ENCODE measurements at regions not wholly inside any gene's neighbourhood (a gene's known extent, or its start where the extent isn't known, plus 50 kb on each side); places are given as distances from the start of the nearest gene placed in this dataset.

DNA sequence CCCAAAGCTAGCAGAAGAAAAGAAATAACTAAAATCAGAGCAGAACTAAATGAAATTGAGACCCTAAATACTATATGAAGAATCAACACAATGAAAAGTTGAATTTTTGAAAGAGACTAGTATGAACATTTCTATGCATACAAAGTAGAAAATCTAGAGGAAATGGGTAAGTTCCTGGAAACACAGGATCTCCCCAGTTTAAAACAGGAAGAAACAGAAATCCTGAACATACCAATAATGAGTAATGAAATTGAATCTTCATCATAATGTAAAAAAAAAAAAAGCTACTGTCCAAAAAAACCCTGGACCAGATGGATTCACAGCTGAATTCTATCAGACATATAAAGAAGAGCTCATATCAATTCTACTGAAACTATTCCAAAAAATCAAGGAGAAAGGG is 233.5 kb downstream of the PLPP3 start:
- Mint-ChIP-seq H3K27ac (no peak overlapping the region), H3K36me3 (no peaks in the 10 kb centered on the region), H3K4me1 (ENCODE audit: unreplicated experiment) (peaks cover 5% of the 10 kb centered on the region), H3K4me3 (no peak overlapping the region), H3K9me3 (peaks cover 20% of the 10 kb centered on the region), H3K27me3 (no peaks in the 10 kb centered on the region)
- TF ChIP-seq, protein P1, sequence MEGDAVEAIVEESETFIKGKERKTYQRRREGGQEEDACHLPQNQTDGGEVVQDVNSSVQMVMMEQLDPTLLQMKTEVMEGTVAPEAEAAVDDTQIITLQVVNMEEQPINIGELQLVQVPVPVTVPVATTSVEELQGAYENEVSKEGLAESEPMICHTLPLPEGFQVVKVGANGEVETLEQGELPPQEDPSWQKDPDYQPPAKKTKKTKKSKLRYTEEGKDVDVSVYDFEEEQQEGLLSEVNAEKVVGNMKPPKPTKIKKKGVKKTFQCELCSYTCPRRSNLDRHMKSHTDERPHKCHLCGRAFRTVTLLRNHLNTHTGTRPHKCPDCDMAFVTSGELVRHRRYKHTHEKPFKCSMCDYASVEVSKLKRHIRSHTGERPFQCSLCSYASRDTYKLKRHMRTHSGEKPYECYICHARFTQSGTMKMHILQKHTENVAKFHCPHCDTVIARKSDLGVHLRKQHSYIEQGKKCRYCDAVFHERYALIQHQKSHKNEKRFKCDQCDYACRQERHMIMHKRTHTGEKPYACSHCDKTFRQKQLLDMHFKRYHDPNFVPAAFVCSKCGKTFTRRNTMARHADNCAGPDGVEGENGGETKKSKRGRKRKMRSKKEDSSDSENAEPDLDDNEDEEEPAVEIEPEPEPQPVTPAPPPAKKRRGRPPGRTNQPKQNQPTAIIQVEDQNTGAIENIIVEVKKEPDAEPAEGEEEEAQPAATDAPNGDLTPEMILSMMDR (conservative IDR thresholded peaks at IDR 0.05) = no peak
- DNase-seq (ENCODE audit: extremely low spot score, unreplicated experiment) = no peak

DNA sequence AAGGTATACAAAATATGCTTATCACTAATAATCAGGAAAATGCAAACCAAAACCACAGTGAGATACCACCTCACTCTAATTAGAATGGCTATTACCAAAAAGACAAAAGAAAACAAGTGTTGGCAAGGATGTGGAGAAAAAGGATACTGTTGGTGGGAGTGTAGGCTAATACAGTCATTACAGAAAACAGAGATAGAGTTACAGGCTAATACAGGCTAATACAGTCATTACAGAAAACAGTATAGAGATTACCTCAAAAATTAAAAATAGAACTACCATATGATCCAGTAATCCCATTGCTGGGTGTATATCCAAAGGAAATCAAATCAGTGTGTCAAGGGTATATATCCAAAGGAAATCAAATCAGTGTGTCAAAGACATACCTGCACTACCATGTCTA is 238.4 kb downstream of the PLPP3 start:
- H3K9me3 Mint-ChIP-seq = peaks cover 14% of the 10 kb centered on the region
- H3K36me3 Mint-ChIP-seq = peaks cover 5% of the 10 kb centered on the region
- no peaks in the 10 kb centered on the region for H3K27me3 Mint-ChIP-seq
- H3K4me3 Mint-ChIP-seq = no peak overlapping the region
- peaks cover 18% of the 10 kb centered on the region for H3K4me1 Mint-ChIP-seq (ENCODE audit: unreplicated experiment)
- TF ChIP-seq, protein P1 (conservative IDR thresholded peaks at IDR 0.05) = no peak
- no peak overlapping the region for H3K27ac Mint-ChIP-seq
- no peak for DNase-seq (ENCODE audit: extremely low spot score, unreplicated experiment)

DNA sequence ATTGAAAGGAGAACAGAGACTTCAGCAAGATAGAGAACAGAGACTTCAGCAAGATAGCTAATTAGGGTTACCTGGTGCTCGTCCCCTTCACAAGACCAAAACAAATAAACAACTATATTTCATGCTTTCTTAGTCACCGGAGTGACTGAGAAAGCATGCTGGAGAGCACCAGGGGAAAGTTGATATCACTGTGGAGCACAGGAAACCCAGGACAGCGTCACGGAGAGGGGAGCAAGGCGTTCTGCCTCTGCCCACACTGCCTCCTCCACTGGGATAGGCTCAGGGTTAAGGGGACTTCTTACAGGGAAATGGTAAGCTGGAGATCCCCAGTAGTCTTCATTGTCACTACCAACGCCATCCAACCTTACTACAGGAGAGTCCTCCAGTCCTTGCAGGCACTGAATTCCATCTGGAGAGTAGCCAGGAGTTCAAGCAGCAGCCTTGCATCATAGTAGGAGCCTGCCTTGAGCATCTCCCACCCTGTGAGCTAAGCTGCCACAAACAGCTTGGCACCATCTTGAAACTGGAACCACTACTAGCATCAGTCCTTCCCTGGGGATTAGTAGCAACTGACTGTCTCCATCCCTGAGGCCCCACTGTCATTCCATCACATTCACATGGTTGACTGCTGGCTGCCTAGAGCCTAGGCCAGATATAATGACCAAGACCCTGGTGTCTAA is 239.4 kb downstream of the PLPP3 start:
- peaks cover 11% of the 10 kb centered on the region for H3K9me3 Mint-ChIP-seq
- DNase-seq (ENCODE audit: extremely low spot score, unreplicated experiment) = no peak
- H3K36me3 Mint-ChIP-seq = peaks cover 5% of the 10 kb centered on the region
- TF ChIP-seq, protein P1 (conservative IDR thresholded peaks at IDR 0.05) = no peak
- H3K27me3 Mint-ChIP-seq = no peaks in the 10 kb centered on the region
- H3K27ac Mint-ChIP-seq = no peak overlapping the region
- H3K4me3 Mint-ChIP-seq = no peak overlapping the region
- H3K4me1 Mint-ChIP-seq (ENCODE audit: unreplicated experiment) = peaks cover 29% of the 10 kb centered on the region

DNA sequence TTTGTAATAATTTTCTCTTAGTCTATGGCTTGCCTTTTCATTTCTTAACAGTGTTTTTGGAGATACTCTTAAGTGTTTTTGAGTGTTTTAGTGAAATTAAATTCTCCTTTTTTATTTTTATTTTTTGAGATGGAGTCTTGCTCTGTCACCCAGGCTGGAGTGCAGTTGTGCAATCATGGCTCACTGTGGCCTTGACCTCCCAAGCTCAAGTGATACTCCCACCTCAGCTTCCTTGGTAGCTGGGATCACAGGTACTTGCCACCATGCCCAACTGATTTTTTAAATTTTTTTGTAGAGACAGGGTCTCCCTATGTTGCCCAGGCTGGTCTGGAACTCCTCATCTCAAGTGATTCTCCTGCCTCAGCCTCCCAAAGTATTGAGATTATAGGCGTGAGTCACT is 240.3 kb downstream of the PLPP3 start:
- DNase-seq (ENCODE audit: extremely low spot score, unreplicated experiment) = no peak
- H3K4me1 Mint-ChIP-seq (ENCODE audit: unreplicated experiment) = peaks cover 29% of the 10 kb centered on the region
- no peak overlapping the region for H3K27ac Mint-ChIP-seq
- no peaks in the 10 kb centered on the region for H3K27me3 Mint-ChIP-seq
- no peak overlapping the region for H3K4me3 Mint-ChIP-seq
- H3K9me3 Mint-ChIP-seq = peaks cover 4% of the 10 kb centered on the region
- H3K36me3 Mint-ChIP-seq = peaks cover 5% of the 10 kb centered on the region
- TF ChIP-seq, protein P1 (conservative IDR thresholded peaks at IDR 0.05) = no peak

DNA sequence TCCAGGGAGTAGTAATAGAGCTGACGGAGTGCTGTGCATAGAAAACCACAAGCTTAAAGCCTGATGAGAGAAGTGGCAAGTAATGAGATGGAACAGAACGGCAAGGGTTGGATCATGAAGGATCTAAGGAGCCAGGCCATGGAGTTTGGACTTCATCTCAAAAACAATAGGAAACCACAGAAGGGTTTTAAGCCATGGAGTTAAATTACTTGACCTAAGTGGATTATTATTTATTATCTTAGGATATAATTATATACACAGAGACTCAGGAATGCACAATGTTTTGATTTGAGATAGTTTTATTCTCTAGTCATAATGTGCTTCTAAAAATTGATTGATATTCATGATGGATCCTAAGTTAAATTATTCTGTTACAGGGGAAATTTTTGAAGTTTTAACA is 242.4 kb downstream of the PLPP3 start:
- Mint-ChIP-seq H3K4me1 (ENCODE audit: unreplicated experiment) (peaks cover 32% of the 10 kb centered on the region), H3K36me3 (peaks cover 5% of the 10 kb centered on the region), H3K27me3 (no peaks in the 10 kb centered on the region), H3K27ac (no peak overlapping the region), H3K9me3 (peaks cover 4% of the 10 kb centered on the region), H3K4me3 (no peak overlapping the region)
- TF ChIP-seq, protein P1 (conservative IDR thresholded peaks at IDR 0.05) = no peak
- DNase-seq (ENCODE audit: extremely low spot score, unreplicated experiment) = no peak
